Cardiac fibroblast (primary cell): ENCODE measurements at regions not wholly inside any gene's neighbourhood (a gene's known extent, or its start where the extent isn't known, plus 50 kb on each side); places are given as distances from the start of the nearest gene placed in this dataset.

Experiments
- DNase-seq, 2 donors: peaks; one replicate each; pipeline versions ENCODE4 v3.0.0 to v3.0.0-alpha.2; 2010; ENCODE audit warnings: low read depth in 2 of 2
- H3K4me3 ChIP-seq, 2 donors: replicated peaks in 1 of 2; 1 replicate in 1 of 2; 2 replicates in 1 of 2; pipeline ENCODE4 v1.5.1; 2011; ENCODE audit warnings: low read depth in 2 of 2, low read length in 2 of 2, mild to moderate bottlenecking in 2 of 2, moderate library complexity in 1 of 2
- CTCF ChIP-seq: IDR thresholded peaks from one replicate; pipeline ENCODE4 v1.5.1; 2011; ENCODE audit warnings: low read depth, mild to moderate bottlenecking, low read length, inconsistent platforms

- no peak for TF ChIP-seq CTCF
- no peak overlapping the region for H3K4me3 ChIP-seq
- DNase-seq = no peak
Observed at GRCh38 chr4:24689212-24689611, 104.9 kb upstream of the DHX15 start.

- DNase-seq = peak; percentile 43 to 90
- no peak for TF ChIP-seq CTCF
Observed at GRCh38 chr4:24690436-24690835, 104.9 kb upstream of the SOD3 start.

DNA sequence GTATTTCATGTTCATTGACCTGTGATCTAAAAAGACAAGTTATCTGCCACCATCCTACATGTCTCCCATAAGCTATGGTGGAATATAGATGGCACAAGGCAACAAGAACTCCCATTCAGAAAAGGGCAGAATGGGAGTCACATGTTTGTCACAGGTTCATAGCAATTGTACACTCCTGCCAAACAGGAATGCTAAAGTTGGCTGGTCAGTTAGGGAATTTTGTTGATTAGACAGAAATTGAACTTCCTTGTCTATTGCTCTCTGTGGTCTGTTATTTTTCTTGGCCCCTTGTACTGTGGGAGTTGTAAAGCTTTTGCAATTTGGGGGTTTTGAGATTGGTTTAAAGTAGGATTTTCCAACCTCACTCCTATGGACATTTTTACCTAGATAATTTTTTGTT, 101.7 kb upstream of the SOD3 start:
- TF ChIP-seq CTCF = no peak
- DNase-seq = peak in 1 of 2 donors; percentile 29
- H3K4me3 ChIP-seq = no peak overlapping the region

More at GRCh38 chr4:24690436-24690835, 104.9 kb upstream of the SOD3 start:
- no peak overlapping the region for H3K4me3 ChIP-seq

DNA sequence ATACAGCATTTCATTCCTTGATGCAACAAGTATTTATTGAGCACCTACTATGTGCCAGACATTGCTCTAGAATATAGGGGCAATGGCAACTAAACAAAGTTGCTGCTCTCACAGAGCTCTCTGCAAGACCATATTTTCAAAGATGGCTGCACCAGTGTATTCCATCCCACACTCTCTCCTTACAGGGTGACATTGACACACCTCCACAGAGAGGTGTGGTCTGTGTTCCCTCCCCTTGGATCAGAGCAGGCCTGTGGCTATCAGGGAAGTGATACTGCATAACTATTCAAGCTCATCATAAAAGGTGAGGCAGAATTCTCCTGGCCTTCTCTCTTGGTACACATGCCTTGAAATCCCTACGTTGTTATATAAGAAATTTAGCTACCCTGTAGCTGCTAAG, 95.3 kb upstream of the SOD3 start:
- DNase-seq = no peak
- no peak for TF ChIP-seq CTCF
- no peak overlapping the region for H3K4me3 ChIP-seq

GRCh38 chr4:24701683-24702082, 93.7 kb upstream of the SOD3 start:
- DNase-seq = no peak
- H3K4me3 ChIP-seq = no peak overlapping the region
- no peak for TF ChIP-seq CTCF

DNA sequence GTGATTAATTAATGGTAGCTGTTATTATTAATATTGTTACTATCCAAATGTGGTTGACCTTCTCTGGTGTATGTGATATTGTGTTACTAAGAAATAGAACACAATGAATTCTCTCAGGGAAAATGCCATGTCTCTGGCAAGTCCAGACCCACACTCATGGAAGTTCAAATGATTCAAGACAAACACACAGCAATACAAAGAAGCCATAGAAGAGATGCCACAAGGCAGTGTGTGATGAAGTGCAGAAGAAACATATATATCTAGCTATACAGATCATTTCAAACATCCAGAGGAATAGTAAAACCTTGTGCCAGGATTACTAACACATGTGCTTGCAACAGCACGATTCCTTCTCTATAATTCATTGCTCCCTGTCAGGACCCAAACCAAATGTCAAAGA, 93.1 kb upstream of the SOD3 start:
- TF ChIP-seq CTCF = no peak
- no peak overlapping the region for H3K4me3 ChIP-seq
- no peak for DNase-seq

GRCh38 chr4:24703298-24703697, 92.1 kb upstream of the SOD3 start:
- DNase-seq = no peak
- H3K4me3 ChIP-seq = no peak overlapping the region
- no peak for TF ChIP-seq CTCF
